ENCODE measurements at regions not wholly inside any gene's neighbourhood (a gene's known extent, or its start where the extent isn't known, plus 50 kb on each side); places are given as distances from the start of the nearest gene placed in this dataset.

GRCh38 chr1:213891989-213892902 lies 95.5 kb upstream of the PROX1 start:
- no peaks in the 10 kb centered on the region for H3K9me3 ChIP-seq (ENCODE audit: control insufficient read depth, insufficient read depth, low read length)
- no peaks in the 10 kb centered on the region for H3K9me2 ChIP-seq (replicated peaks; ENCODE audit: control insufficient read depth, low read length)
- H4K20me1 ChIP-seq (ENCODE audit: control insufficient read depth, insufficient read depth, low read depth, low read length): no peaks in the 10 kb centered on the region
- H3K4me2 ChIP-seq (ENCODE audit: low read length): no peak overlapping the region
- H3K27ac ChIP-seq (ENCODE audit: low read depth, low read length): no peak overlapping the region
- no peaks in the 10 kb centered on the region for H3K4me1 ChIP-seq (ENCODE audit: control insufficient read depth, low read length)
- no peaks in the 10 kb centered on the region for H3K79me2 ChIP-seq (ENCODE audit: control insufficient read depth, low read length)
- TF ChIP-seq CTCF (IDR thresholded peaks at IDR 0.05; ENCODE audit: low read depth, low read length, poor library complexity, severe bottlenecking): no peak
- TF ChIP-seq EZH2phosphoT487 (IDR thresholded peaks at IDR 0.05; ENCODE audit: borderline replicate concordance, low read length): no peak
- H3K4me3 ChIP-seq (ENCODE audit: low read length): no peak overlapping the region
- H3F3A ChIP-seq (ENCODE audit: control insufficient read depth, insufficient read depth): no peaks in the 10 kb centered on the region
- no peaks in the 10 kb centered on the region for H3K36me3 ChIP-seq (ENCODE audit: control insufficient read depth, low read length)
- peaks cover 7% of the 10 kb centered on the region; the same call in 1 of the 2 replicates for H3K27me3 ChIP-seq (ENCODE audit: control insufficient read depth, low read length)

- Histone ChIP-seq H3K79me2 (ENCODE audit: control insufficient read depth, low read length) (no peaks in the 10 kb centered on the region), H3K27ac (ENCODE audit: low read depth, low read length) (no peak overlapping the region), H3K4me3 (ENCODE audit: low read length) (no peak overlapping the region), H3K27me3 (ENCODE audit: control insufficient read depth, low read length) (no peaks in the 10 kb centered on the region), H3K9me2 (replicated peaks; ENCODE audit: control insufficient read depth, low read length) (no peaks in the 10 kb centered on the region), H3K4me2 (ENCODE audit: low read length) (no peak overlapping the region), H3K4me1 (ENCODE audit: control insufficient read depth, low read length) (no peaks in the 10 kb centered on the region), H4K20me1 (ENCODE audit: control insufficient read depth, insufficient read depth, low read depth, low read length) (no peaks in the 10 kb centered on the region), H3F3A (ENCODE audit: control insufficient read depth, insufficient read depth) (no peaks in the 10 kb centered on the region), H3K9me3 (ENCODE audit: control insufficient read depth, insufficient read depth, low read length) (no peaks in the 10 kb centered on the region), H3K36me3 (ENCODE audit: control insufficient read depth, low read length) (no peaks in the 10 kb centered on the region)
- TF ChIP-seq CTCF (IDR thresholded peaks at IDR 0.05; ENCODE audit: low read depth, low read length, poor library complexity, severe bottlenecking) (no peak), EZH2phosphoT487 (IDR thresholded peaks at IDR 0.05; ENCODE audit: borderline replicate concordance, low read length) (no peak)
These were observed 89.1 kb upstream of the PROX1 start for GRCh38 chr1:213898684-213899083.

GRCh38 chr1:213899413-213899812 lies 88.4 kb upstream of the PROX1 start:
- no peak overlapping the region for H3K4me3 ChIP-seq (ENCODE audit: low read length)
- TF ChIP-seq EZH2phosphoT487 (IDR thresholded peaks at IDR 0.05; ENCODE audit: borderline replicate concordance, low read length) (no peak), CTCF (IDR thresholded peaks at IDR 0.05; ENCODE audit: low read depth, low read length, poor library complexity, severe bottlenecking) (no peak)
- no peak overlapping the region for H3K27ac ChIP-seq (ENCODE audit: low read depth, low read length)

More at GRCh38 chr1:213899413-213899812, 88.4 kb upstream of the PROX1 start:
- Histone ChIP-seq H3K36me3 (ENCODE audit: control insufficient read depth, low read length) (no peaks in the 10 kb centered on the region), H3K4me1 (ENCODE audit: control insufficient read depth, low read length) (no peaks in the 10 kb centered on the region), H3K4me2 (ENCODE audit: low read length) (no peak overlapping the region), H3K27me3 (ENCODE audit: control insufficient read depth, low read length) (no peaks in the 10 kb centered on the region), H3K9me2 (replicated peaks; ENCODE audit: control insufficient read depth, low read length) (no peaks in the 10 kb centered on the region), H4K20me1 (ENCODE audit: control insufficient read depth, insufficient read depth, low read depth, low read length) (no peaks in the 10 kb centered on the region), H3K79me2 (ENCODE audit: control insufficient read depth, low read length) (no peaks in the 10 kb centered on the region), H3K9me3 (ENCODE audit: control insufficient read depth, insufficient read depth, low read length) (no peaks in the 10 kb centered on the region), H3F3A (ENCODE audit: control insufficient read depth, insufficient read depth) (no peaks in the 10 kb centered on the region)
